ENCODE measurements at regions not wholly inside any gene's neighbourhood (a gene's known extent, or its start where the extent isn't known, plus 50 kb on each side); places are given as distances from the start of the nearest gene placed in this dataset.

DNA sequence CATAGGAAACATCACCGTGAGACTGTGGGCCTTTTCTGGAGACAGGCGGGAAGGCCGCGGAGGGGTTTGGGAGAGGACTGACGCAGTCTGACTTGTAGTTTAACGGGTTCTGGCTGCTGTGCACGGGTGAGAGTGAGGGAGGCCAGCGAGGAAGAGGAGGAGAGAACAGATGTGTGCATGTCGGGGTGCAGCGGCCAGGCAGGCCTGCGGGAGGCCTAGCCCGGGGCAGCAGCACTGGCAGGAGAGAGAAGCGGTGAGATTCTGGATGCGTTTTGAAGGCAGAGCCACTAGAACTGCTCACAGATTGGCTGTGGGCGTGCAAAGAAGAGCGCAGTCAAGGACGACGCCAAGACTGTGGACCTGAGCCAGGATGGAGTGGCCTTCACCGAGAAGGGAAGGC lies 53.9 kb downstream of the PTGR3 start:
- Histone ChIP-seq H3K27me3 (replicated peaks) (no peaks in the 10 kb centered on the region), H3K4me3 (ENCODE audit: low read depth, low read length) (no peak overlapping the region), H3K27ac (no peak overlapping the region), H3K36me3 (replicated peaks) (no peaks in the 10 kb centered on the region)
- DNase-seq, result no peak
- TF ChIP-seq, protein P1, sequence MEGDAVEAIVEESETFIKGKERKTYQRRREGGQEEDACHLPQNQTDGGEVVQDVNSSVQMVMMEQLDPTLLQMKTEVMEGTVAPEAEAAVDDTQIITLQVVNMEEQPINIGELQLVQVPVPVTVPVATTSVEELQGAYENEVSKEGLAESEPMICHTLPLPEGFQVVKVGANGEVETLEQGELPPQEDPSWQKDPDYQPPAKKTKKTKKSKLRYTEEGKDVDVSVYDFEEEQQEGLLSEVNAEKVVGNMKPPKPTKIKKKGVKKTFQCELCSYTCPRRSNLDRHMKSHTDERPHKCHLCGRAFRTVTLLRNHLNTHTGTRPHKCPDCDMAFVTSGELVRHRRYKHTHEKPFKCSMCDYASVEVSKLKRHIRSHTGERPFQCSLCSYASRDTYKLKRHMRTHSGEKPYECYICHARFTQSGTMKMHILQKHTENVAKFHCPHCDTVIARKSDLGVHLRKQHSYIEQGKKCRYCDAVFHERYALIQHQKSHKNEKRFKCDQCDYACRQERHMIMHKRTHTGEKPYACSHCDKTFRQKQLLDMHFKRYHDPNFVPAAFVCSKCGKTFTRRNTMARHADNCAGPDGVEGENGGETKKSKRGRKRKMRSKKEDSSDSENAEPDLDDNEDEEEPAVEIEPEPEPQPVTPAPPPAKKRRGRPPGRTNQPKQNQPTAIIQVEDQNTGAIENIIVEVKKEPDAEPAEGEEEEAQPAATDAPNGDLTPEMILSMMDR (IDR thresholded peaks at IDR 0.05; ENCODE audit: low read depth, low read length, missing control alignments), result no peak
- in situ Hi-C loops (cut with HindIII; ENCODE audit: low pct_ligation_motif_present, low sequenced_read_pairs), result no loop called here

DNA sequence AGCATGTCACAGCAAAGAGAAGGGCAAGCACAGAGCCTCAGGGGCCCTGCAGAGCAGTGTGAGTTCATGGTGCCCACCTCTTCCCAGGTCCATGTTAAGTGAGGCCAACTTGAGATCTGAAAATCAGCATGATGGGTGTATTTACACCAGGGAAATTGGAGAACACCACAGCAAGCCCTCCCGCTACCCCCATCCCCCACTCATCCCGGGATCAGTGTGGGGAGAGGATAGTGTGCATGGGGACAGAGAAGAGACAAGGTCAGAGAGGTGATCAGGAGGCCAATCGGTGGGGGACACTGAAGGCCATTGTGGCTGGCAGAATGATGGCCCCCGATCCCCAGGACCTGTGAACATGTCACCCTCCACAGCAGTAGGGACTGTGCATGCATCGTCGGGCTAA lies 54.7 kb downstream of the PTGR3 start:
- no peak overlapping the region for H3K27ac ChIP-seq
- no peaks in the 10 kb centered on the region for H3K27me3 ChIP-seq (replicated peaks)
- TF ChIP-seq, protein P1 (IDR thresholded peaks at IDR 0.05; ENCODE audit: low read depth, low read length, missing control alignments), result no peak
- no peaks in the 10 kb centered on the region for H3K36me3 ChIP-seq (replicated peaks)
- in situ Hi-C loops (cut with HindIII; ENCODE audit: low pct_ligation_motif_present, low sequenced_read_pairs), result no loop called here
- no peak for DNase-seq
- H3K4me3 ChIP-seq (ENCODE audit: low read depth, low read length), result no peak overlapping the region

DNA sequence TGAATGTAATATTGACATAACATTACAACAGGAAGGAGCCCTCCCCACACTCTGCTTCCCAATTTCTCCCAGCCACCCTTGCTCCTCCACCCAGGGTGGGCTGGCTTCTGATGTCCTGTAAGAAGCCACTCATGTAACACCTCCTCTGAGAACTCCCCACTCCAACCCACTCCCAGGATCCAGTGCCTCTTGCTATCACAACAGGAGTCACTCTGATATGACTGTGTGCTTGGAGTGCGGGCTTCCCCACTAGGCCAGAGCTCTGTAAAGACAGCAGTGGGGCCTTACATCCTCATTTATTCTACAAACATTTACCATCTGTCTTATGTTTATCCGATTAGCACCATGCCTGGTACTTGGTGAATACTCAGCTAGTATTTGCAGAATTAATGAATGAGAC lies 65.1 kb downstream of the PTGR3 start:
- Histone ChIP-seq H3K27me3 (replicated peaks) (no peaks in the 10 kb centered on the region), H3K36me3 (replicated peaks) (no peaks in the 10 kb centered on the region), H3K27ac (no peak overlapping the region), H3K4me3 (ENCODE audit: low read depth, low read length) (no peak overlapping the region)
- TF ChIP-seq, protein P1 (IDR thresholded peaks at IDR 0.05; ENCODE audit: low read depth, low read length, missing control alignments), result no peak
- DNase-seq, result no peak
- in situ Hi-C loops (cut with HindIII; ENCODE audit: low pct_ligation_motif_present, low sequenced_read_pairs), result no loop called here

DNA sequence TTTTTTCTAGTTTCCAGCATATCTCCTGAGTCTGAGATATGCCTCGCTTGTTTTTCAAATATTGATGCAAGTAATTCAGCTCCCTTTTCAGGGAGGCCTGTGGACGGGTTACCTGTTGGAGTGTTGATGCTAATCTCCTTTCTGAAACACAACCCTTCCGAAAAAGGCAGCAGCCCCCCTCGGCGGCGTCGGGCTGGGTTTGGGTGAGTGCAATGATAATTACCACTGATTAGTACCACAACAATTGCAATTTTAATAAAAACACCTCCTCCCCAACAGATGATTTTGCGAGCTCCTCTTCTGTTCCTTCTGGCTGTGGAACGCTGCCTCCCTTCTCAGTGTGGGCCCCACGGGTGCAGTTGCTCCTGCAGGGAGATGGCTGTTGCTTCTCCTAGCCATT lies 66.3 kb downstream of the PTGR3 start:
- TF ChIP-seq, protein P1 (IDR thresholded peaks at IDR 0.05; ENCODE audit: low read depth, low read length, missing control alignments), result no peak
- in situ Hi-C loops (cut with HindIII; ENCODE audit: low pct_ligation_motif_present, low sequenced_read_pairs), result no loop called here
- H3K27ac ChIP-seq, result no peak overlapping the region
- H3K27me3 ChIP-seq (replicated peaks), result no peaks in the 10 kb centered on the region
- H3K36me3 ChIP-seq (replicated peaks), result no peaks in the 10 kb centered on the region
- H3K4me3 ChIP-seq (ENCODE audit: low read depth, low read length), result no peak overlapping the region
- DNase-seq, result no peak

GRCh38 chr18:75141734-75142133 lies 67.2 kb downstream of the PTGR3 start:
- Histone ChIP-seq H3K27me3 (replicated peaks) (no peaks in the 10 kb centered on the region), H3K4me3 (ENCODE audit: low read depth, low read length) (no peak overlapping the region), H3K27ac (no peak overlapping the region), H3K36me3 (replicated peaks) (no peaks in the 10 kb centered on the region)
- in situ Hi-C loops (cut with HindIII; ENCODE audit: low pct_ligation_motif_present, low sequenced_read_pairs), result no loop called here
- DNase-seq, result no peak
- TF ChIP-seq, protein P1 (IDR thresholded peaks at IDR 0.05; ENCODE audit: low read depth, low read length, missing control alignments), result no peak

DNA sequence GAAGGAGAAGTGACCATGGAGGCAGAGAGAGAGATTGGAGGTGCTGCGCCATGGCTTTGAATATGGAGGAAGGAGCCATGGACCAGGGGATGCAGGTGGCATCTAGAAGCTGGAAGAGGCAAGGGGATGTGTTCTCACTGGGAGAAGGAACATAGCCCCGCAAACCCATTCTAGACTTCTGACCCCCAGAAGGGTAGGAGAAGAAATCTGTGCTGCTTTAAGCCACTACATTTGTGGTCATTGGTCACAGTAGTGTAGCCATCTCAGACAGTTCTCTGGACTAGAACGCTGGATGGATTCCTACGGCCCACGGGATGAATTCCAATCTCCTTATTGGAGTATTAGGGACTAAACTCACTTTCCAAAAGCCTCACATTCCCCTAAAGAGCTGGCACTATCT lies 67.8 kb downstream of the PTGR3 start:
- DNase-seq, result no peak
- no peak overlapping the region for H3K4me3 ChIP-seq (ENCODE audit: low read depth, low read length)
- TF ChIP-seq, protein P1 (IDR thresholded peaks at IDR 0.05; ENCODE audit: low read depth, low read length, missing control alignments), result no peak
- H3K36me3 ChIP-seq (replicated peaks), result no peaks in the 10 kb centered on the region
- in situ Hi-C loops (cut with HindIII; ENCODE audit: low pct_ligation_motif_present, low sequenced_read_pairs), result no loop called here
- no peak overlapping the region for H3K27ac ChIP-seq
- no peaks in the 10 kb centered on the region for H3K27me3 ChIP-seq (replicated peaks)
